Panc1 (cell line): ENCODE measurements at regions not wholly inside any gene's neighbourhood (a gene's known extent, or its start where the extent isn't known, plus 50 kb on each side); places are given as distances from the start of the nearest gene placed in this dataset.

Experiments
- ATAC-seq: fragments of 200-7000 bp; cut with Tn5 transposase; 2 replicates; pipeline ENCODE4 v1.9.1; 2020; ENCODE audit warnings: mild to moderate bottlenecking, moderate library complexity
- BruUV-seq: library from RNA; stranded (reverse); fragments of 400-500 nt; replicated peaks from 2 replicates; lab custom pipeline; 2021; lab: Mats Ljungman, UMichigan
- CTCF ChIA-PET: fragments of 300-600 bp; sonication (Branson Sonifier 250); formaldehyde crosslinking; loops from one replicate; lab custom pipeline; 2022; ENCODE audit warnings: antibody characterized with exemption; lab: Charles Lee
- POLR2A ChIA-PET: fragments of 300-600 bp; sonication (Branson Sonifier 250); formaldehyde crosslinking; loops from one replicate; lab custom pipeline; 2022; ENCODE audit warnings: antibody characterized with exemption; lab: Charles Lee
- DNase-seq: peaks from one replicate; pipeline ENCODE4 v3.0.0-alpha.2; 2010; ENCODE audit warnings: low read depth, low spot score
- H3K27ac ChIP-seq: 2 replicates; pipeline ENCODE4 v1.5.1; 2011; ENCODE audit warnings: mild to moderate bottlenecking, low read length, inconsistent platforms
- H3K27me3 ChIP-seq: fragments of 200-500 bp; sonication (Bioruptor generic); 2 replicates; pipeline ENCODE4 v1.6.0; 2014; ENCODE audit warnings: low read length, inconsistent platforms; ENCODE audit not compliant: control insufficient read depth, insufficient read depth
- H3K36me3 ChIP-seq: fragments of 200-500 bp; sonication (Bioruptor generic); 2 replicates; pipeline ENCODE4 v1.5.1; 2014; ENCODE audit warnings: inconsistent platforms, mild to moderate bottlenecking, low read length, moderate library complexity; ENCODE audit not compliant: control insufficient read depth, insufficient read depth
- H3K4me1 ChIP-seq: 2 replicates; pipeline ENCODE4 v1.5.1; 2011; ENCODE audit warnings: inconsistent platforms, mild to moderate bottlenecking, low read length, moderate library complexity; ENCODE audit not compliant: control insufficient read depth, insufficient read depth
- H3K4me3 ChIP-seq, 2 experiments: 2 replicates each; pipeline ENCODE4 v1.5.1; 2011 to 2012; ENCODE audit warnings: low read depth in 2 of 2, low read length in 2 of 2, mild to moderate bottlenecking in 2 of 2, inconsistent platforms in 1 of 2, moderate library complexity in 1 of 2
- H3K9me3 ChIP-seq: fragments of 200-500 bp; sonication (Bioruptor generic); 2 replicates; pipeline ENCODE4 v1.5.1; 2014; ENCODE audit warnings: low read depth, mild to moderate bottlenecking, inconsistent platforms, low read length, moderate library complexity; ENCODE audit not compliant: control insufficient read depth, insufficient read depth
- CTCF ChIP-seq: fragments of 450-650 bp; IDR thresholded peaks from 2 replicates; pipeline ENCODE4 v1.5.1; 2017; ENCODE audit warnings: mild to moderate bottlenecking
- POLR2AphosphoS5 ChIP-seq: IDR thresholded peaks from 2 replicates; pipeline ENCODE4 v1.6.1; 2012; ENCODE audit warnings: mild to moderate bottlenecking, low read depth, low read length, moderate library complexity
- REST ChIP-seq, 2 experiments: IDR thresholded peaks; 2 replicates each; pipeline ENCODE4 v1.6.1; 2011 to 2012; ENCODE audit warnings: low read depth in 2 of 2, control low read depth in 1 of 2, low read length in 1 of 2, mild to moderate bottlenecking in 1 of 2, moderate library complexity in 1 of 2; ENCODE audit not compliant: insufficient read depth in 1 of 2
- SIN3A ChIP-seq: IDR thresholded peaks from 2 replicates; pipeline ENCODE4 v1.6.1; 2012; ENCODE audit warnings: low read depth, mild to moderate bottlenecking, low read length, moderate library complexity, borderline replicate concordance; ENCODE audit not compliant: insufficient read depth
- TCF7L2 ChIP-seq: IDR thresholded peaks from 2 replicates; pipeline ENCODE4 v1.6.1; 2011; ENCODE audit warnings: mild to moderate bottlenecking, low read depth, low read length, inconsistent platforms
- in situ Hi-C: cut with HindIII; loops from 2 replicates; pipeline ENCODE4 v1.10.0; 2016; ENCODE audit warnings: low sequenced_read_pairs, low pct_unique_long_range_greater_than_20kb
- intact Hi-C: fragments of 100-400 bp; cut with micrococcal nuclease; formaldehyde crosslinking; loops from one replicate; pipeline ENCODE4 v1.10.0; 2022; ENCODE audit not compliant: unreplicated experiment

GRCh38 chr9:134239939-134240338 is 75.6 kb upstream of the RNU6ATAC start:
- H3K4me3 ChIP-seq, result no peak overlapping the region
- no TSS peak for BruUV-seq
- no peak for DNase-seq
- no peak overlapping the region for H3K27ac ChIP-seq
- ChIA-PET POLR2A (no interaction called here), CTCF (no interaction called here)
- ATAC-seq, result no peak
- intact Hi-C loops, result no loop called here
- in situ Hi-C loops, result no loop called here
- no peaks in the 10 kb centered on the region for H3K36me3 ChIP-seq
- no peaks in the 10 kb centered on the region for H3K27me3 ChIP-seq
- TF ChIP-seq CTCF (no peak), SIN3A (no peak), POLR2AphosphoS5 (no peak), REST (IDR thresholded peaks at IDR 0.05; ENCODE audit: insufficient read depth in 1 of 2, low read depth in 2 of 2, low read length in 1 of 2) (no peak), TCF7L2 (no peak)
- H3K9me3 ChIP-seq, result no peaks in the 10 kb centered on the region
- no peaks in the 10 kb centered on the region for H3K4me1 ChIP-seq

GRCh38 chr9:134240361-134240760 is 76.0 kb upstream of the RNU6ATAC start:
- CTCF ChIA-PET, result no interaction called here
- POLR2A ChIA-PET, result no interaction called here
- DNase-seq (no peak), ATAC-seq (no peak)
- no peaks in the 10 kb centered on the region for H3K4me1 ChIP-seq
- TF ChIP-seq SIN3A (no peak), POLR2AphosphoS5 (no peak), CTCF (no peak), REST (IDR thresholded peaks at IDR 0.05; ENCODE audit: insufficient read depth in 1 of 2, low read depth in 2 of 2, low read length in 1 of 2) (no peak), TCF7L2 (no peak)
- H3K27ac ChIP-seq, result no peak overlapping the region
- intact Hi-C loops (no loop called here), in situ Hi-C loops (no loop called here)
- no TSS peak for BruUV-seq
- H3K27me3 ChIP-seq, result no peaks in the 10 kb centered on the region
- no peak overlapping the region for H3K4me3 ChIP-seq
- H3K36me3 ChIP-seq, result no peaks in the 10 kb centered on the region
- no peaks in the 10 kb centered on the region for H3K9me3 ChIP-seq
